ENCODE measurements at regions not wholly inside any gene's neighbourhood (a gene's known extent, or its start where the extent isn't known, plus 50 kb on each side); places are given as distances from the start of the nearest gene placed in this dataset.

- H3K4me2 ChIP-seq (ENCODE audit: insufficient read depth, low read length): no peak overlapping the region
- in situ Hi-C loops (cut with MboI) (no loop called here), intact Hi-C loops (cut with micrococcal nuclease) (loop anchor here (10.0 kb wide), 1 partner anchor 303 kb away; no protein-coding TSS in a partner anchor)
- H3K9me3 ChIP-seq (replicated peaks; ENCODE audit: control insufficient read depth, insufficient read depth, low read depth, low read length): no peaks in the 10 kb centered on the region
- TF ChIP-seq MAFF (IDR thresholded peaks at IDR 0.05; ENCODE audit: low read length) (peak; percentile 23; the same call in 1 of the 2 replicates), C11orf30 (IDR thresholded peaks at IDR 0.05; ENCODE audit: low read depth) (0 out of 2 replicates have a peak, but pooled peaks have one; percentile 11), ZHX1 (conservative IDR thresholded peaks at IDR 0.05; ENCODE audit: low read length) (no peak), ZNF316 (IDR thresholded peaks at IDR 0.05) (peak; percentile 57; the same call in 1 of the 2 replicates)
- H3K4me1 ChIP-seq (replicated peaks in 1 of 2; ENCODE audit: control insufficient read depth in 2 of 2, insufficient read depth in 2 of 2, low read length in 2 of 2): no peaks in the 10 kb centered on the region
- no peak overlapping the region for H3K4me3 ChIP-seq
- BruUV-seq (replicated peaks): no TSS peak
- DNase-seq (ENCODE audit: extremely low read depth in 1 of 4, low spot score in 3 of 4) (no peak), FAIRE-seq (no peak), ATAC-seq (no peak)
- H3K27me3 ChIP-seq (ENCODE audit: control insufficient read depth in 2 of 2, insufficient read depth in 2 of 2, low read length in 2 of 2): no peaks in the 10 kb centered on the region
- no peaks in the 10 kb centered on the region for H4K20me1 ChIP-seq (replicated peaks; ENCODE audit: control insufficient read depth, insufficient read depth, low read length)
- no peak overlapping the region for H2AFZ ChIP-seq (ENCODE audit: low read depth, low read length)
- H3K9me1 ChIP-seq (ENCODE audit: control insufficient read depth, insufficient read depth, low read length): no peaks in the 10 kb centered on the region
- ChIA-PET POLR2A (no interaction called here), CTCF (ENCODE audit: low intra/inter-chr PET ratio) (no interaction called here)
- no peaks in the 10 kb centered on the region for H3K79me2 ChIP-seq (ENCODE audit: control insufficient read depth, insufficient read depth, low read length)
- H3K36me3 ChIP-seq (ENCODE audit: control insufficient read depth, insufficient read depth, low read length): no peaks in the 10 kb centered on the region
- no peak overlapping the region for H3K9ac ChIP-seq (ENCODE audit: insufficient read depth in 1 of 2, low read depth in 2 of 2, low read length in 2 of 2)
- H3K27ac ChIP-seq (ENCODE audit: extremely low read depth, low read depth, low read length): no peak overlapping the region
- 0% methylated on average over 1 of the region's 1 CpG for WGBS (ENCODE audit: insufficient coverage, low coverage, missing lambda C conversion rate)
Measured at GRCh38 chr2:161557538-161557937, 66.7 kb upstream of the SLC4A10 start.

GRCh38 chr2:161564906-161565305, 59.3 kb upstream of the SLC4A10 start:
- Histone ChIP-seq H3K9ac (ENCODE audit: insufficient read depth in 1 of 2, low read depth in 2 of 2, low read length in 2 of 2) (no peak overlapping the region), H3K36me3 (ENCODE audit: control insufficient read depth, insufficient read depth, low read length) (no peaks in the 10 kb centered on the region), H3K4me3 (no peak overlapping the region), H3K9me1 (ENCODE audit: control insufficient read depth, insufficient read depth, low read length) (no peaks in the 10 kb centered on the region), H3K79me2 (ENCODE audit: control insufficient read depth, insufficient read depth, low read length) (no peaks in the 10 kb centered on the region), H3K27ac (ENCODE audit: extremely low read depth, low read depth, low read length) (no peak overlapping the region), H2AFZ (ENCODE audit: low read depth, low read length) (no peak overlapping the region), H3K4me1 (replicated peaks in 1 of 2; ENCODE audit: control insufficient read depth in 2 of 2, insufficient read depth in 2 of 2, low read length in 2 of 2) (no peaks in the 10 kb centered on the region), H3K4me2 (ENCODE audit: insufficient read depth, low read length) (no peak overlapping the region), H3K9me3 (replicated peaks; ENCODE audit: control insufficient read depth, insufficient read depth, low read depth, low read length) (no peaks in the 10 kb centered on the region), H3K27me3 (ENCODE audit: control insufficient read depth in 2 of 2, insufficient read depth in 2 of 2, low read length in 2 of 2) (no peaks in the 10 kb centered on the region), H4K20me1 (replicated peaks; ENCODE audit: control insufficient read depth, insufficient read depth, low read length) (no peaks in the 10 kb centered on the region)
- CTCF ChIA-PET (ENCODE audit: low intra/inter-chr PET ratio): no interaction called here
- ATAC-seq (no peak), FAIRE-seq (no peak), DNase-seq (ENCODE audit: extremely low read depth in 1 of 4, low spot score in 3 of 4) (no peak)
- POLR2A ChIA-PET: interaction anchor here (0.7 kb wide), 1 partner anchor 13 kb away, joined by 3 read pairs; no protein-coding TSS in a partner anchor
- no peak for TF ChIP-seq ZFP91 (CRISPR knock-in tag; IDR thresholded peaks at IDR 0.05)
- no peak for TF ChIP-seq VEZF1 (CRISPR knock-in tag; IDR thresholded peaks at IDR 0.05)
- TF ChIP-seq PYGO2 (tag; IDR thresholded peaks at IDR 0.05): no peak
- TF ChIP-seq ZNF583 (CRISPR knock-in tag; IDR thresholded peaks at IDR 0.05): 0 out of 2 replicates have a peak, but pooled peaks have one; percentile 41
- no peak for TF ChIP-seq RFX7 (CRISPR knock-in tag; IDR thresholded peaks at IDR 0.05)
- no peak for TF ChIP-seq ZSCAN29 (IDR thresholded peaks at IDR 0.05)
- no peak for TF ChIP-seq SRSF1 (IDR thresholded peaks at IDR 0.05; ENCODE audit: low read depth, low read length)
- no TSS peak for BruUV-seq (replicated peaks)
- 0% methylated on average over 1 of the region's 1 CpG for WGBS (ENCODE audit: insufficient coverage, low coverage, missing lambda C conversion rate)
- in situ Hi-C loops (cut with MboI): no loop called here
- intact Hi-C loops (cut with micrococcal nuclease): no loop called here
